ENCODE measurements at regions not wholly inside any gene's neighbourhood (a gene's known extent, or its start where the extent isn't known, plus 50 kb on each side); places are given as distances from the start of the nearest gene placed in this dataset.
"Not testable (repeated sequence)": the region's sequence is repeated elsewhere in the genome, so short reads cannot be mapped to it uniquely, and the experiment has no call there.

DNA sequence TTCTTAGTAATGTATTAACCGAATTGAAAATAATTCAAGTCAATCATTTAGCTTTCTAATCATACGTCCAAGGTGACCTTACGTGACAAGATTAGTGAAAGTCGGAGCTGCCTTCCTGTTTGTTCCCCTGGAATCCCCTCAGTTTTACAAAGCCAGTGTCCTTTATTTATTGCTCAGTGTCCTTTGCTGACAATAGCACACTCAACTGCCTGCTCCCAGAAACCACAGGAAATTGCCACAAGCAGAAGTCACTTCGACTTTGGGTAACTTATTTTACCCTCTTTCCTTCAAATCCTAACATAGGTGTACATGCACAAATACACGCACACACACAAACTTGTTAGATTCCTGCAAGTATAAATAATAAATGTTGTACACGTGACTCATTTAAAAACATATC, 1167.7 kb upstream of the ADGRB3 start:
- no peak for DNase-seq

DNA sequence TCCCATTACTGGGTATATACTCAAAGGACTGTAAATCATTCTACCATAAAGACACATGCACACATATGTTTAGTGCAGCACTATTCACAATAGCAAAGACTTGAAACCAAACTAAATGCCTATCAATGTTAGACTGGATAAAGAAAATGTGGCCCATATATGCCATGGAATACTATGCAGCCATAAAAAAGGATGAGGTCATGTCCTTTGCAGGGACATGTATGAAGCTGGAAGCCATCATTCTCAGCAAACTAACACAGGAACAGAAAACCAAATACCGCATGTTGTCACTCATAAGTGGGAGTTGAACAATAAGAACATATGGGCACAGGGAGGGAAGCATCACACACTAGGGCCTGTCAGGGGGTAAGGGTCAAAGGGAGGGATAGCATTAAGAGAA, 1172.4 kb upstream of the ADGRB3 start:
- not testable (repeated sequence) for DNase-seq

GRCh38 chr6:67459556-67459955, 1175.5 kb upstream of the ADGRB3 start:
- DNase-seq, result no peak

DNA sequence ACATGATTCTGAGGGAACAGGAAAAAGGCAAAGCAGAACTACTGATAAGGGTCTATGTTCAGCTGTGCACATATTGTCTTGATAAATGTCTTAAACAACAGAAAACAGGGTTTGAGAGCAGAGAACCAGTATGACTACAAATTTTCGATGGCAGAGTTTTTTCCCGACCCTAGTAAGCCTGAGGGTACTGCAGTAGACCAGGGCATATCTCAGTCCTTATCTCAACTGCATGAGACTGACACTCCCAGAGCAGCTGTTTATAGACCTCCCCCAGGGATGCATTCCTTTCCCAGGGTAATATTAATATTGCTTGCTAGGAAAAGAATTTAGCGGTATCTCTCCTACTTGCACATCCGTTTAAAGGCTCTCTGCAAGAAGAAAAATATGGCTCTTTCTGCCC, 1176.8 kb upstream of the ADGRB3 start:
- no peak for DNase-seq

DNA sequence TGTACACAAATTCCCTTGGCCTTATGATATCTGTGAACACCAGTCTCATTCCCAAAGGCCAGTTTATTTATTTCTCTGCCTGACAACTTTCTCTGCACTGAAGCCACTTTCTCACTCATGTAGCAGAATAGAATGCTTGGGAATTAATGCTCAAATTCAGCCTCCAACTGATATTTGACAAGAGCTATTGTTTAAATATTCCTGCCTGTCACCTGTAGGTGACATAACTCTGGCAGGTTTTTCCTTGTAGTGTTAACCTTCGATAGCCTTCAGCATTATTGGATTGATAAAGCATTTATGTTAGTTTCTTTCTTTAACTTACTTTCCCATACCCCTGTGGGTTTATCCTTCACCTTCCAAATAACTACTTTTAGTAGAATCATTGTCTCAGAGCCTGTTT, 1183.2 kb upstream of the ADGRB3 start:
- DNase-seq, result no peak

DNA sequence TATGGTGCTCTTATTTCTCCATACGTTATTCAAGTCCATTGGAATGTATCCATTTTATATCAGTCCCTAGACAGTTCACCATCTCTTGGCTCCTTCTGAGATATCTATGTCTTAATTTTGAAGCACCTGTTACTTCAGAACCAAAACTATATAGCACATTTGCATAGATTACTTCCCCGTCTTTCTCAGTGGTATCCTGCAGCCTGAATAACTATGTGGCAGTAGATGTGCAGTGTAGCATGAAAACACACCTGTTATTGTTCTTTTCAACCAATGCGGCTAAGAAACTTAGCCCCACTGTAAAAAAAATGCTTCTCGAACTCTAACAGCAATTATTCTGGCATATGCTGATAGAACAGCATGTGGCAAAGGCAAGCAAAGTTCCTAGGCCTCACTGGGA, 1184.4 kb upstream of the ADGRB3 start:
- DNase-seq, result no peak

DNA sequence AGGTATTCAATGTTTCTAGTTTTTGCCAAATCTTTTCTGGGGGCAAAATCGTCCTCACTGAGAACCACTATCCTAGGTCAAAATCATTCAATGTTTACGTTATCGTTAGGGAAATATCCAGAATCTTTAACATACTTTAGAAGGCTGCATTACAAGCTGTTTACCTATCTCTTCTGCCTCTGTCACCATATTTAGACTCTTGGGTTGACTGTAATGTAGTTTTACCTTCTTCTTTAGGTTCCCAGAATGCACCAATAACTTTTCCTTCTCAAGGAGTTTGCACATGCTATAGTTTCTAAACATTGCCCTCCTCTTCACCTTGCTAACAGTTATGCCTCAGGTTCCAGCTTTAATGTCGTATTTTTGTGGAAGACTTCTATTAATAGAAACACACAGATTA, 1185.5 kb upstream of the ADGRB3 start:
- DNase-seq, result no peak

GRCh38 chr6:67433124-67433523, 1202.0 kb upstream of the ADGRB3 start:
- DNase-seq, result no peak

DNA sequence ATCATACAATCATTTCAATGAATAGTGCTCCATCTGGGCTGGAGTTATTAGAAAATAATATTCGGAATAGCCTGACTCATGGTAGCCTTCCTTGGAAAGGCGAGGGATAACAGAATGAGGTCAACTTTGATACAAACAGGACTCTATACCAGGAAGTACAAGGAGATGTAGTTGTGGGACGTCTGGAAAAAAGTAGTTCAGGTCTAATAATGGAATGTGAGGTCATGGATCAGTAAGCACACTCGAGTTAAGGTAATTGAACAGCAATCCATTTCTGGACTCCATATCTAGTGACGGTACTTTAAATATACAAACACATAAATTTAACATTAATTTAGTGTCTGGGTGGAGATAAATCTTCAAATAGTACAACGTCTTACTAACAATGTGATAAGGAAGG, 1204.0 kb upstream of the ADGRB3 start:
- no peak for DNase-seq

GRCh38 chr6:67426686-67427085, 1208.4 kb upstream of the ADGRB3 start:
- not testable (repeated sequence) for DNase-seq

GRCh38 chr6:67412035-67412434, 1223.0 kb upstream of the ADGRB3 start:
- DNase-seq, result no peak

DNA sequence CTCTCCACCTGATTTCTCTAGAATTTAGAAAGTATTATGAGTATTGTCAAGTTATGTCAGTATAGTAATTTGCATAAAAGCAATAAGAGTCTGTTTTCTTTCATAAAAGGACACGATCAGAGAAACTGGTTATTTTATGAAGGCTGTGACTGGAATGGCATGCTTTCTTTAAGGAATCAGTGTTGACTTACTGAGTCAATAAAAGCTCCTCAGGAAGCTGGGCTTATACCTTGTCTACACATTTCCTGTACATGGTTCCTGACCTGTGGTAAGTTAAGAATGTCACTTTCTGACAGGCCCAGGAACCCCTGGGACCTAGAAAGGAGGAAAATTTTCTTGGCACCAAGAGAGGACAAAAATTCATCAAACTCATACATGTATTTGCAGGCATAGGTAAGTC, 1224.0 kb upstream of the ADGRB3 start:
- DNase-seq, result no peak

GRCh38 chr6:67394254-67394653, 1240.8 kb upstream of the ADGRB3 start:
- no peak for DNase-seq

- DNase-seq, result no peak
These were observed 1241.7 kb upstream of the ADGRB3 start for GRCh38 chr6:67393356-67393755.

GRCh38 chr6:67391955-67392354, 1243.1 kb upstream of the ADGRB3 start:
- DNase-seq, result no peak

DNA sequence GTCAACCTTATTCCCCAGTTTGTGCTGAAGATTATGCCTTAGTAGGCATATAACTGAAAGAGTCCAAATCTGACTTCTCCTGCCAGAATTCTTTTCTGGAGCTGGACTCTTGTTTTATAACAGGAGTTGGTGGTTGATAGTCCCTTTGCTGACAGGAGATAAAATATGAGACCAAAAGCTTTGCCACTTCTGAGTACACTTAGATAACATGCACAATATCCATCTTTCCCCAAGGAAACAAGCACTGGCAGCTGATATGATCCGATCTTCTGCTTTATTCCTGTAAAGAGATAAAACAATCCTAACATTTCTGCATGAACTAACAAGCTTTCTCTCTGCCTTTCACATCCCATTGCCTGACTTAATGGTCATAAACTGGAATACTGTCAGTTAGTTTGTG, 1265.4 kb upstream of the ADGRB3 start:
- DNase-seq, result no peak

- no peak for DNase-seq
These were observed 1272.1 kb upstream of the ADGRB3 start for GRCh38 chr6:67362976-67363375.

DNA sequence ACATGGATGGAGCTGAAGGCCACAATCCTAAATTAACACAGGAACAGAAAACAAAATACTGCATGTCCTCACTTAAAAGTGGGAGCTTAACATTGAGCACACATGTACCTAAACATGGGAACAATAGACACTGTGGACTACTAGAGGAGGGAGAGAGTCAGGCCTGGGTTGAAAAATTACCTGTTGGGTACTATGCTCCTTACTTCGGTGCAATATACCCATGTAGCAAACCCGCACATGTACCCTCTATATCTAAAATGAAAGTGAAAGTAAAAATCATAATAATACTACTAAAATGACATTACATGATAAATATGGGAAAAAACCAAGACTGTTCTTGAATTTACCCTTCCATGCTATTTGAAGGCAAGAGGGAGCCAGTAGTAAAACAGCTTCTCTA, 1273.8 kb upstream of the ADGRB3 start:
- DNase-seq, result no peak

- DNase-seq, result no peak
These were observed 1276.8 kb upstream of the ADGRB3 start for GRCh38 chr6:67358241-67358640.

GRCh38 chr6:67353861-67354260, 1281.2 kb upstream of the ADGRB3 start:
- no peak for DNase-seq

DNA sequence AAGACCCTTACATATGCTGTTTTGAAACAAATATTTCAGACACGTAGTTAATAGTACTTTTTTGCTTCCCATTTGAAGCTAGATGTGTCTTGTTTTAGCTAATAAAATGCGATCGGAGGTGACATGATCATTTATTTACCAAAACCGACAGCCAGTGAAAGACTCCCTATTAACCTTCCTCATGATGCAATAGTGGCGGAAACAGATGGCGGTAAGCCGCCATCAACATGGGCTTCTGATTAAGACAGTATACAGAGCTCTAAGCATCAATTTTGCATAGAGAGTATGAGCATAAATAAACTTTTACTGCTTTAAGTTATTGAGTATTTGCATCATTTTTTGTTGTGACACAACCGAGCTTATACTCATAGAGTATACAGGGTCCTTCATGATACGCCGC, 1282.4 kb upstream of the ADGRB3 start:
- no peak for DNase-seq

DNA sequence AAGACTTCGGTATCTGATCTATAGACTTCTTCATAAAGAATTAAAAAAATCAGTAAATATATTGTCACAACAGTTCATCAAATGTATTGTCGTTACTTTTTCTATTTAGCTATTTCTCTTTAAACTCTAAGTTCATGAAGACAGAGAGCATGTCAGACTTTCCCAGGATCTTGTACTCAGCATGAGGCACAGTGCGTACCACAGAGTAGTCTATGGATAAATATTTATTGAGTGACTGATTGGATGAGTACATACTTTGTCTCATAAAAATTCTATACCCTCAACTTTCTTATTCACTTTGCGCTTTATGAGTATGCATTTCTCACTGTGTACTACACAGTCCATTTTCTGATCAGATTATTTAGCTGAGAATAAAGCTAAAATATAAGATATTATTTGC, 1284.4 kb upstream of the ADGRB3 start:
- DNase-seq, result no peak

GRCh38 chr6:67345946-67346345, 1289.1 kb upstream of the ADGRB3 start:
- DNase-seq, result no peak

GRCh38 chr6:67336014-67336413, 1299.1 kb upstream of the ADGRB3 start:
- no peak for DNase-seq

- no peak for DNase-seq
These were observed 1303.8 kb upstream of the ADGRB3 start for GRCh38 chr6:67331304-67331703.

DNA sequence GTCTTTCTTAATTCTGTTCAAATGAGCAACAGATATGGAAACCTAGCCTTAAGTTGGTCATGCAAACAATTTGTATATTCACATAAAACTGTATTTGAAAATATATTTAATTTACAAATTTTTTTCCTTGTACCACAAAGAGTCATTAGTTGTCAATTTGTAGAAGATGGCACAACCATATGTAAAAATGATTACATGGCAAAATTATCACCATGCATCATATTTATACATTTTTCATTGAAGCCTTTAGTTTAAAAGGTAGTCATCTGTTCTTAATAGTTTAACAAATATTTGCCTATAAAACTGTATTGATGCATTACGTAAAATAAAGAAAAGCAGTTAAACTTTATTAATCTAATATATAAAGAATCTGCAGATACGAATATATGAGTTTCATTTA, 1306.8 kb upstream of the ADGRB3 start:
- no peak for DNase-seq
